ENCODE measurements at regions not wholly inside any gene's neighbourhood (a gene's known extent, or its start where the extent isn't known, plus 50 kb on each side); places are given as distances from the start of the nearest gene placed in this dataset.

- H3K4me3 ChIP-seq (ENCODE audit: low read length): no peak overlapping the region
- H3K27me3 ChIP-seq (ENCODE audit: control insufficient read depth, insufficient read depth, low read length): no peaks in the 10 kb centered on the region
- no peaks in the 10 kb centered on the region for H3K9me3 ChIP-seq (ENCODE audit: control insufficient read depth, insufficient read depth, low read length)
- H3K4me1 ChIP-seq (ENCODE audit: control insufficient read depth, insufficient read depth, low read length): peaks cover 4% of the 10 kb centered on the region; the same call in 1 of the 2 replicates
- no CpG with 5 or more reads among the region's 3 CpGs for WGBS (ENCODE audit: insufficient coverage, insufficient read length)
- no peak overlapping the region for H3K27ac ChIP-seq (ENCODE audit: low read length)
- no peak for DNase-seq (ENCODE audit: low read depth, low spot score)
- no peaks in the 10 kb centered on the region for H3K36me3 ChIP-seq (ENCODE audit: control insufficient read depth, insufficient read depth, low read length)
These were observed 237.0 kb downstream of the IKZF2 start for GRCh38 chr2:212914392-212914791.

DNA sequence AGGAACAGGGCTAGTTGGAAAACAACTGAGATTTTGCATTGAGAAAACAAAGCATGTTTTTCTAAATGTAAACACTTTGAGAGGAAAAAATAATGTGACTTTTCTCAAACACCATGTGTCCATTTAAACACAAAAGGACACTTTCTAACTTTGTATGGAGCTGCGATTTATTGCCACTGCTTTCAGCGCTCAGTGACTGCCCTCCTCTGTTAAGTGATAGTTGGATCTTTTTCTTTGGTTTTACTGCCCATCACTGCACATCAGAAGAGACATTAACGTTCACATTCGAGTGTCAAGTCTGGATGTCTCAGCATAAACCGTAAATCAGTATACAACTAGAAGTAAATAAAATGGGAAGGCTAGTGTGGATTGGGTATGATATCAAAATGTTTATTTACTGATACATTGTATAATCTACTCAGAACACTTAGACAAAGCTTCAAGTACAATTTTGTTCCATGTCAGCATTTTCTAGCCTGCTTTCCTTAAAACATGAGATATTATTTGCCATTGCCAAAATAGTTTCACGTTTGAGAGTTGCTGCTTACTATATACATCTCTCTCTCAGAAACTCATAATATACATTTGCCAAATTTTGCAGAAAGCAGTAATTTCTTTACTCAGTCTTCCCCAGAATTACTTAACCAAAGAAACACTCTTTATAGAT is 237.6 kb downstream of the IKZF2 start:
- WGBS (ENCODE audit: insufficient coverage, insufficient read length): no CpG with 5 or more reads among the region's 6 CpGs
- no peak for DNase-seq (ENCODE audit: low read depth, low spot score)
- Histone ChIP-seq H3K27ac (ENCODE audit: low read length) (no peak overlapping the region), H3K9me3 (ENCODE audit: control insufficient read depth, insufficient read depth, low read length) (no peaks in the 10 kb centered on the region), H3K27me3 (ENCODE audit: control insufficient read depth, insufficient read depth, low read length) (no peaks in the 10 kb centered on the region), H3K36me3 (ENCODE audit: control insufficient read depth, insufficient read depth, low read length) (no peaks in the 10 kb centered on the region), H3K4me1 (ENCODE audit: control insufficient read depth, insufficient read depth, low read length) (peaks cover 2% of the 10 kb centered on the region; the same call in 1 of the 2 replicates), H3K4me3 (ENCODE audit: low read length) (no peak overlapping the region)

DNA sequence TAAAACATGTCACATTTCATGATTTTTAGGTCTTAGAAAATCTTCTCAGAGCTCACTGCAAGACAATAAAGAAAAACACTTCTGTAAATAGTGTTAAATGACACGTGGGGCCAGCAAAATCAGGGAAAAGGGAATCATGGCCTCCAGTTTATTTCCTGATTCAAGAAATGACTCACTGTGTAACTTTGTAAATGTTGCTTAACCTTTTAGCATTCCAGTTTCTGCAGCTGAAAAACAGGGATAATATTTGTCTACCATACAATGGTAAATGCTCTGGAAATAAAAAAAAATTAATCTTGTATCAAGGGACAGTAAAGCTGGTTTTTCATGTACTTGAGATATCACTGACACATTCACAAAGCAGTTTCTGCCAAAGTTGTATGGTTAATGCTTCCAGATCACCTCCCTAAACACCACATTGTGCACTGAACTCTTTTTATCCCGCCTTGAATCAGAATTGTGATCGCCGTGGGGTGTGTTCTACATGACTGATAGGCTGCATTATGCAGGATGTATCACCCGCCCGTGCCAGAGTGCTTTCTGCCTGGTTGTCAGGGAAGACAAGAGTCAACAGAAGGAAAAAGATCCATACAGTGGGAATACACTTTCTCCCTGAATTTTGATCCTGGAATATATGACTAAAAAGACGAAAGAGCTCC is 238.8 kb downstream of the IKZF2 start:
- Histone ChIP-seq H3K27me3 (ENCODE audit: control insufficient read depth, insufficient read depth, low read length) (no peaks in the 10 kb centered on the region), H3K9me3 (ENCODE audit: control insufficient read depth, insufficient read depth, low read length) (no peaks in the 10 kb centered on the region), H3K4me3 (ENCODE audit: low read length) (no peak overlapping the region), H3K27ac (ENCODE audit: low read length) (no peak overlapping the region), H3K36me3 (ENCODE audit: control insufficient read depth, insufficient read depth, low read length) (no peaks in the 10 kb centered on the region), H3K4me1 (ENCODE audit: control insufficient read depth, insufficient read depth, low read length) (peaks cover 1% of the 10 kb centered on the region; the same call in 1 of the 2 replicates)
- no peak for DNase-seq (ENCODE audit: low read depth, low spot score)
- no CpG with 5 or more reads among the region's 7 CpGs for whole genome bisulfite sequencing (ENCODE audit: insufficient coverage, insufficient read length)

GRCh38 chr2:212911011-212911410 is 240.4 kb downstream of the IKZF2 start:
- Histone ChIP-seq H3K9me3 (ENCODE audit: control insufficient read depth, insufficient read depth, low read length) (no peaks in the 10 kb centered on the region), H3K36me3 (ENCODE audit: control insufficient read depth, insufficient read depth, low read length) (no peaks in the 10 kb centered on the region), H3K4me3 (ENCODE audit: low read length) (no peak overlapping the region), H3K4me1 (ENCODE audit: control insufficient read depth, insufficient read depth, low read length) (no peaks in the 10 kb centered on the region), H3K27ac (ENCODE audit: low read length) (no peak overlapping the region), H3K27me3 (ENCODE audit: control insufficient read depth, insufficient read depth, low read length) (no peaks in the 10 kb centered on the region)
- no CpG with 5 or more reads among the region's 4 CpGs for WGBS (ENCODE audit: insufficient coverage, insufficient read length)
- DNase-seq (ENCODE audit: low read depth, low spot score): no peak

GRCh38 chr2:212908682-212909435 is 242.6 kb downstream of the IKZF2 start:
- no peak for DNase-seq (ENCODE audit: low read depth, low spot score)
- WGBS (ENCODE audit: insufficient coverage, insufficient read length): no CpG with 5 or more reads among the region's 4 CpGs

GRCh38 chr2:212908031-212908430 is 243.4 kb downstream of the IKZF2 start:
- H3K27ac ChIP-seq (ENCODE audit: low read length): no peak overlapping the region
- no CpG with 5 or more reads among the region's 5 CpGs for WGBS (ENCODE audit: insufficient coverage, insufficient read length)
- no peak overlapping the region for H3K4me3 ChIP-seq (ENCODE audit: low read length)
- H3K27me3 ChIP-seq (ENCODE audit: control insufficient read depth, insufficient read depth, low read length): no peaks in the 10 kb centered on the region
- H3K36me3 ChIP-seq (ENCODE audit: control insufficient read depth, insufficient read depth, low read length): no peaks in the 10 kb centered on the region
- no peaks in the 10 kb centered on the region for H3K9me3 ChIP-seq (ENCODE audit: control insufficient read depth, insufficient read depth, low read length)
- no peak for DNase-seq (ENCODE audit: low read depth, low spot score)
- H3K4me1 ChIP-seq (ENCODE audit: control insufficient read depth, insufficient read depth, low read length): no peaks in the 10 kb centered on the region

More at GRCh38 chr2:212908682-212909435, 242.6 kb downstream of the IKZF2 start:
- Histone ChIP-seq H3K4me3 (ENCODE audit: low read length) (no peak overlapping the region), H3K4me1 (ENCODE audit: control insufficient read depth, insufficient read depth, low read length) (no peaks in the 10 kb centered on the region), H3K27me3 (ENCODE audit: control insufficient read depth, insufficient read depth, low read length) (no peaks in the 10 kb centered on the region), H3K9me3 (ENCODE audit: control insufficient read depth, insufficient read depth, low read length) (no peaks in the 10 kb centered on the region), H3K27ac (ENCODE audit: low read length) (no peak overlapping the region), H3K36me3 (ENCODE audit: control insufficient read depth, insufficient read depth, low read length) (no peaks in the 10 kb centered on the region)

DNA sequence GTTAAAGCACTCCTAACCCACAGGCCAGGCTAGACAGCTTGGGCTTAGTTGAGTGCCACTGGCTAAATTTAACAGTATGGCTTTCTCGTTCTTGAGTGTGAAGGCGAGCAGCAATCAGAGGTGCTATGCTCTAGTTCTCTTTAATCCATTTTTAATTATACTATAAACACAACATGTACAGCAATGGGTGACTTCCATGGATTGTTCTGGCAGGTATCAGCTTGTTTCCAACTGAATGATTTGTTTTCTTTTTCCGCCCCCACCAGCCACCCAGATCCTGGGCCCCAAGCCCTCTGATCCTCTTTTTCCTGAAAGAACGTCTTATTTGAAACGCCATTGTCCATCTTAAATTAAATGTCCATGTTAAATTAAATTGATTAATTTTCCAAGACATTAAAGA is 244.8 kb downstream of the IKZF2 start:
- no peak for DNase-seq (ENCODE audit: low read depth, low spot score)
- no peaks in the 10 kb centered on the region for H3K27me3 ChIP-seq (ENCODE audit: control insufficient read depth, insufficient read depth, low read length)
- no peaks in the 10 kb centered on the region for H3K36me3 ChIP-seq (ENCODE audit: control insufficient read depth, insufficient read depth, low read length)
- H3K9me3 ChIP-seq (ENCODE audit: control insufficient read depth, insufficient read depth, low read length): no peaks in the 10 kb centered on the region
- no CpG with 5 or more reads among the region's 5 CpGs for WGBS (ENCODE audit: insufficient coverage, insufficient read length)
- H3K4me3 ChIP-seq (ENCODE audit: low read length): no peak overlapping the region
- no peak overlapping the region for H3K27ac ChIP-seq (ENCODE audit: low read length)
- no peaks in the 10 kb centered on the region for H3K4me1 ChIP-seq (ENCODE audit: control insufficient read depth, insufficient read depth, low read length)

DNA sequence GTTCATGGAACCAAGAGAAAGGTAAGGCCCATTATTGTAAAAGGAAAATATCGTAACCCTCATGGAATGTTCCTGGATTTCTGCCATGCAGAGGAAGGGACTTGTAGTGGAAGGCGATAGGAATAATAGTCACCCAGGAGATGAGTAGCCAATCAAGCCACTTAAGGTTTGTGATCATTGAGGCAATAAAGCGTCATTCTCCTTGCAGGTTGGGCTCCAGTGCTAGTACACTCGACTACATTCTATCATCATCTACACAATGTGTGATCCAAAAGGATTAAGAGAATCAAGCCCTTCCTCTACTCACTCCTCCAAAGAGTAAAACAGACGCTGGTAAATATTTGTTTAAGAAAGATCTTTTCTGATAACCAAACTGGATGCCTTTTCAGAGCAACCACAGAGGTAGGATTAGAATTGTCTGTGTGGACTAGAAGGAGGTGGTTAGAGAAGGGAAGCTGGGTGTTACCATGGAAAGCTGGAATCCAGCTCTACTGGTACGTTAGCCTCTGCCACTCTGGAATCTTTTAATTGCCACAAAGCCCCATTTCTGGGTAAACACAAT is 245.7 kb downstream of the IKZF2 start:
- no peaks in the 10 kb centered on the region for H3K9me3 ChIP-seq (ENCODE audit: control insufficient read depth, insufficient read depth, low read length)
- WGBS (ENCODE audit: insufficient coverage, insufficient read length): no CpG with 5 or more reads among the region's 6 CpGs
- H3K36me3 ChIP-seq (ENCODE audit: control insufficient read depth, insufficient read depth, low read length): no peaks in the 10 kb centered on the region
- no peak overlapping the region for H3K4me3 ChIP-seq (ENCODE audit: low read length)
- DNase-seq (ENCODE audit: low read depth, low spot score): no peak
- H3K27me3 ChIP-seq (ENCODE audit: control insufficient read depth, insufficient read depth, low read length): no peaks in the 10 kb centered on the region
- H3K4me1 ChIP-seq (ENCODE audit: control insufficient read depth, insufficient read depth, low read length): no peaks in the 10 kb centered on the region
- H3K27ac ChIP-seq (ENCODE audit: low read length): no peak overlapping the region

DNA sequence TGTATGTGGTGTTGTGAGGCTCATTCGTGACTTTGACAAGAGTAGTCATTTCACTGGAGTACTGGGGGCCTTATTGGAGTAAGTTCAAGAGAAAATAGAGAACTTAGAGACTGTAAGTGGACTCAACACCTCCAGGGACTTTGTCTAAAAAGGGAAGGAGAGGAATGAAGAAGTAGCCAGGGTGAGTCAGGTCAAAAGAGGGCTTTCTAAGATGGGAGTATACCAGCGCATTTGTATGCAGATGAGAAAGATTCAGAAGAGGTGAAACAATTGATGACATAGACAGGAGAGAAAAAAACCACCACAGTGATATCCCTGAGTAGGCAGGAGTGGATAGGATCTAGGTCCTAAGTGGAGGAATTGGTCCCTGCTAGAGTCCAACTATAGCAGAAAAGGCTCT is 246.8 kb downstream of the IKZF2 start:
- no peaks in the 10 kb centered on the region for H3K27me3 ChIP-seq (ENCODE audit: control insufficient read depth, insufficient read depth, low read length)
- no peaks in the 10 kb centered on the region for H3K36me3 ChIP-seq (ENCODE audit: control insufficient read depth, insufficient read depth, low read length)
- no peak for DNase-seq (ENCODE audit: low read depth, low spot score)
- H3K9me3 ChIP-seq (ENCODE audit: control insufficient read depth, insufficient read depth, low read length): no peaks in the 10 kb centered on the region
- no peak overlapping the region for H3K4me3 ChIP-seq (ENCODE audit: low read length)
- no peaks in the 10 kb centered on the region for H3K4me1 ChIP-seq (ENCODE audit: control insufficient read depth, insufficient read depth, low read length)
- H3K27ac ChIP-seq (ENCODE audit: low read length): no peak overlapping the region
- WGBS (ENCODE audit: insufficient coverage, insufficient read length): no CpG with 5 or more reads among the region's 2 CpGs

- Histone ChIP-seq H3K27ac (ENCODE audit: low read length) (no peak overlapping the region), H3K4me1 (ENCODE audit: control insufficient read depth, insufficient read depth, low read length) (no peaks in the 10 kb centered on the region)
These were observed 248.0 kb downstream of the IKZF2 start for GRCh38 chr2:212903413-212903812.

More at GRCh38 chr2:212903413-212903812, 248.0 kb downstream of the IKZF2 start:
- Histone ChIP-seq H3K9me3 (ENCODE audit: control insufficient read depth, insufficient read depth, low read length) (no peaks in the 10 kb centered on the region), H3K36me3 (ENCODE audit: control insufficient read depth, insufficient read depth, low read length) (no peaks in the 10 kb centered on the region), H3K4me3 (ENCODE audit: low read length) (no peak overlapping the region), H3K27me3 (ENCODE audit: control insufficient read depth, insufficient read depth, low read length) (no peaks in the 10 kb centered on the region)
- no peak for DNase-seq (ENCODE audit: low read depth, low spot score)

Measured in iPS DF 6.9 (cell line).